AG04450 (cell line): ENCODE measurements at regions not wholly inside any gene's neighbourhood (a gene's known extent, or its start where the extent isn't known, plus 50 kb on each side); places are given as distances from the start of the nearest gene placed in this dataset.
"Not testable (repeated sequence)": the region's sequence is repeated elsewhere in the genome, so short reads cannot be mapped to it uniquely, and the experiment has no call there.

Experiments used
- CTCF ChIA-PET: fragments of 300-600, 350-600 bp; formaldehyde crosslinking; extraction: SDS; loops from one replicate; lab custom pipeline; 2022; ENCODE audit warnings: antibody characterized with exemption, inconsistent platforms; lab: Charles Lee
- POLR2A ChIA-PET: fragments of 350-600 bp; formaldehyde crosslinking; extraction: SDS; loops from one replicate; lab custom pipeline; 2021; ENCODE audit warnings: antibody characterized with exemption, inconsistent platforms; lab: Yijun Ruan, JAX
- DNase-seq: peaks from one replicate; pipeline ENCODE4 v3.0.0-alpha.2; 2011; ENCODE audit warnings: low read depth, low spot score
- H3K27ac ChIP-seq: one replicate; pipeline ENCODE4 v1.5.1; 2012; ENCODE audit warnings: low read depth, low read length, control low read depth
- H3K27me3 ChIP-seq: one replicate; pipeline ENCODE4 v1.6.0; 2012; ENCODE audit warnings: low read length; ENCODE audit not compliant: control insufficient read depth, insufficient read depth
- H3K4me3 ChIP-seq: 2 replicates; pipeline ENCODE4 v1.5.1; 2011; ENCODE audit warnings: mild to moderate bottlenecking, low read depth, low read length, control low read depth
- H3K9me3 ChIP-seq: 2 replicates; pipeline ENCODE4 v1.5.1; 2012; ENCODE audit warnings: low read length; ENCODE audit not compliant: control insufficient read depth, insufficient read depth
- CTCF ChIP-seq: IDR thresholded peaks from 2 replicates; pipeline ENCODE4 v1.5.1; 2011; ENCODE audit warnings: low read depth, low read length, control low read depth, inconsistent platforms

- CTCF ChIA-PET, result no interaction called here
Measured at GRCh38 chr12:87597114-87597513, 432.1 kb downstream of the C12orf50 start.

GRCh38 chr12:87596636-87597035 is 432.6 kb downstream of the C12orf50 start:
- no peak overlapping the region for H3K4me3 ChIP-seq
- no peaks in the 10 kb centered on the region for H3K9me3 ChIP-seq
- ChIA-PET POLR2A (no interaction called here), CTCF (no interaction called here)
- H3K27me3 ChIP-seq, result no peaks in the 10 kb centered on the region
- no peak for TF ChIP-seq CTCF
- no peak overlapping the region for H3K27ac ChIP-seq
- no peak for DNase-seq

More at GRCh38 chr12:87597114-87597513, 432.1 kb downstream of the C12orf50 start:
- no peak for TF ChIP-seq CTCF
- no peak overlapping the region for H3K4me3 ChIP-seq
- H3K27ac ChIP-seq, result no peak overlapping the region
- no peak for DNase-seq
- H3K9me3 ChIP-seq, result no peaks in the 10 kb centered on the region
- POLR2A ChIA-PET, result no interaction called here
- H3K27me3 ChIP-seq, result no peaks in the 10 kb centered on the region

GRCh38 chr12:87596134-87596533 is 433.1 kb downstream of the C12orf50 start:
- CTCF ChIA-PET, result no interaction called here
- H3K4me3 ChIP-seq, result no peak overlapping the region
- no peak for TF ChIP-seq CTCF
- no peak for DNase-seq
- no peaks in the 10 kb centered on the region for H3K9me3 ChIP-seq
- H3K27me3 ChIP-seq, result no peaks in the 10 kb centered on the region
- no peak overlapping the region for H3K27ac ChIP-seq
- POLR2A ChIA-PET, result no interaction called here

- no peaks in the 10 kb centered on the region for H3K27me3 ChIP-seq
- no peaks in the 10 kb centered on the region for H3K9me3 ChIP-seq
- H3K4me3 ChIP-seq, result no peak overlapping the region
- H3K27ac ChIP-seq, result no peak overlapping the region
- CTCF ChIA-PET, result no interaction called here
- TF ChIP-seq CTCF, result no peak
- POLR2A ChIA-PET, result no interaction called here
- DNase-seq, result no peak
Measured at GRCh38 chr12:87585882-87586557, 443.2 kb downstream of the C12orf50 start.

GRCh38 chr12:87579091-87579490 is 450.1 kb downstream of the C12orf50 start:
- POLR2A ChIA-PET, CTCF ChIA-PET, DNase-seq, H3K27ac ChIP-seq, H3K27me3 ChIP-seq, H3K4me3 ChIP-seq, H3K9me3 ChIP-seq: not testable (repeated sequence)
